ENCODE measurements at regions not wholly inside any gene's neighbourhood (a gene's known extent, or its start where the extent isn't known, plus 50 kb on each side); places are given as distances from the start of the nearest gene placed in this dataset.

- no peaks in the 10 kb centered on the region for H3K4me1 ChIP-seq (ENCODE audit: control insufficient read depth, insufficient read depth, low read length)
- no peak overlapping the region for H3K9ac ChIP-seq (ENCODE audit: low read depth, low read length)
- no peak overlapping the region for H3K4me3 ChIP-seq (ENCODE audit: low read depth, low read length)
- H3K9me3 ChIP-seq (ENCODE audit: control insufficient read depth, insufficient read depth, low read length): no peaks in the 10 kb centered on the region
- H3K27me3 ChIP-seq (ENCODE audit: control insufficient read depth, insufficient read depth, low read length): no peaks in the 10 kb centered on the region
- no peaks in the 10 kb centered on the region for H3K36me3 ChIP-seq (ENCODE audit: control insufficient read depth, insufficient read depth, low read length)
Observed at GRCh38 chr13:53901593-53901992, 873.0 kb downstream of the OLFM4 start.

GRCh38 chr13:53907891-53908290 is 879.3 kb downstream of the OLFM4 start:
- no peaks in the 10 kb centered on the region for H3K27me3 ChIP-seq (ENCODE audit: control insufficient read depth, insufficient read depth, low read length)

GRCh38 chr13:53920916-53921315 is 892.3 kb downstream of the OLFM4 start:
- no peak overlapping the region for H3K4me3 ChIP-seq (ENCODE audit: low read depth, low read length)
- no peaks in the 10 kb centered on the region for H3K27me3 ChIP-seq (ENCODE audit: control insufficient read depth, insufficient read depth, low read length)
- no peak overlapping the region for H3K9ac ChIP-seq (ENCODE audit: low read depth, low read length)
- no peaks in the 10 kb centered on the region for H3K9me3 ChIP-seq (ENCODE audit: control insufficient read depth, insufficient read depth, low read length)
- no peaks in the 10 kb centered on the region for H3K36me3 ChIP-seq (ENCODE audit: control insufficient read depth, insufficient read depth, low read length)
- no peaks in the 10 kb centered on the region for H3K4me1 ChIP-seq (ENCODE audit: control insufficient read depth, insufficient read depth, low read length)

More at GRCh38 chr13:53907891-53908290, 879.3 kb downstream of the OLFM4 start:
- Histone ChIP-seq H3K9me3 (ENCODE audit: control insufficient read depth, insufficient read depth, low read length) (no peaks in the 10 kb centered on the region), H3K36me3 (ENCODE audit: control insufficient read depth, insufficient read depth, low read length) (no peaks in the 10 kb centered on the region), H3K4me1 (ENCODE audit: control insufficient read depth, insufficient read depth, low read length) (peaks cover 6% of the 10 kb centered on the region), H3K9ac (ENCODE audit: low read depth, low read length) (no peak overlapping the region), H3K4me3 (ENCODE audit: low read depth, low read length) (no peak overlapping the region)

- Histone ChIP-seq H3K27me3 (ENCODE audit: control insufficient read depth, insufficient read depth, low read length) (no peaks in the 10 kb centered on the region), H3K4me1 (ENCODE audit: control insufficient read depth, insufficient read depth, low read length) (no peaks in the 10 kb centered on the region), H3K4me3 (ENCODE audit: low read depth, low read length) (no peak overlapping the region), H3K36me3 (ENCODE audit: control insufficient read depth, insufficient read depth, low read length) (no peaks in the 10 kb centered on the region), H3K9me3 (ENCODE audit: control insufficient read depth, insufficient read depth, low read length) (no peaks in the 10 kb centered on the region), H3K9ac (ENCODE audit: low read depth, low read length) (no peak overlapping the region)
Observed at GRCh38 chr13:53921473-53921872, 892.9 kb downstream of the OLFM4 start.

GRCh38 chr13:53941588-53942190 is 913.1 kb downstream of the OLFM4 start:
- no peaks in the 10 kb centered on the region for H3K9me3 ChIP-seq (ENCODE audit: control insufficient read depth, insufficient read depth, low read length)
- no peak overlapping the region for H3K4me3 ChIP-seq (ENCODE audit: low read depth, low read length)
- peaks cover 8% of the 10 kb centered on the region for H3K4me1 ChIP-seq (ENCODE audit: control insufficient read depth, insufficient read depth, low read length)
- H3K36me3 ChIP-seq (ENCODE audit: control insufficient read depth, insufficient read depth, low read length): no peaks in the 10 kb centered on the region
- H3K27me3 ChIP-seq (ENCODE audit: control insufficient read depth, insufficient read depth, low read length): peaks cover 8% of the 10 kb centered on the region
- H3K9ac ChIP-seq (ENCODE audit: low read depth, low read length): no peak overlapping the region

GRCh38 chr13:53946500-53946899 is 917.9 kb downstream of the OLFM4 start:
- Histone ChIP-seq H3K9ac (ENCODE audit: low read depth, low read length) (no peak overlapping the region), H3K36me3 (ENCODE audit: control insufficient read depth, insufficient read depth, low read length) (no peaks in the 10 kb centered on the region), H3K4me1 (ENCODE audit: control insufficient read depth, insufficient read depth, low read length) (peaks cover 8% of the 10 kb centered on the region), H3K27me3 (ENCODE audit: control insufficient read depth, insufficient read depth, low read length) (peaks cover 8% of the 10 kb centered on the region), H3K9me3 (ENCODE audit: control insufficient read depth, insufficient read depth, low read length) (no peaks in the 10 kb centered on the region), H3K4me3 (ENCODE audit: low read depth, low read length) (no peak overlapping the region)

- Histone ChIP-seq H3K36me3 (ENCODE audit: control insufficient read depth, insufficient read depth, low read length) (no peaks in the 10 kb centered on the region), H3K27me3 (ENCODE audit: control insufficient read depth, insufficient read depth, low read length) (no peaks in the 10 kb centered on the region), H3K9ac (ENCODE audit: low read depth, low read length) (no peak overlapping the region), H3K4me1 (ENCODE audit: control insufficient read depth, insufficient read depth, low read length) (no peaks in the 10 kb centered on the region), H3K9me3 (ENCODE audit: control insufficient read depth, insufficient read depth, low read length) (no peaks in the 10 kb centered on the region), H3K4me3 (ENCODE audit: low read depth, low read length) (no peak overlapping the region)
Observed at GRCh38 chr13:53953183-53953582, 924.6 kb downstream of the OLFM4 start.
